ENCODE measurements at regions not wholly inside any gene's neighbourhood (a gene's known extent, or its start where the extent isn't known, plus 50 kb on each side); places are given as distances from the start of the nearest gene placed in this dataset.

- TF ChIP-seq TCF7L2 (IDR thresholded peaks at IDR 0.05; ENCODE audit: low read depth, low read length) (no peak), CTCF (IDR thresholded peaks at IDR 0.05) (no peak), REST (IDR thresholded peaks at IDR 0.05; ENCODE audit: insufficient read depth in 1 of 2, low read depth in 2 of 2, low read length in 1 of 2) (no peak), POLR2AphosphoS5 (IDR thresholded peaks at IDR 0.05; ENCODE audit: low read depth, low read length) (no peak), SIN3A (IDR thresholded peaks at IDR 0.05; ENCODE audit: borderline replicate concordance, insufficient read depth, low read depth, low read length) (no peak)
Observed at GRCh38 chr2:138959031-138959430, 178.8 kb upstream of the NXPH2 start.
